H1 (cell line): ENCODE measurements at regions not wholly inside any gene's neighbourhood (a gene's known extent, or its start where the extent isn't known, plus 50 kb on each side); places are given as distances from the start of the nearest gene placed in this dataset.

Experiments used
- CTCF ChIA-PET: fragments of 300-600 bp; sonication (Branson Sonifier 250); formaldehyde crosslinking; loops from one replicate; lab custom pipeline; 2021; ENCODE audit not compliant: partially characterized antibody; lab: Charles Lee
- POLR2A ChIA-PET: fragments of 300-600 bp; sonication (Branson Sonifier 250); formaldehyde crosslinking; loops from one replicate; lab custom pipeline; 2021; ENCODE audit warnings: inconsistent platforms; ENCODE audit not compliant: partially characterized antibody; lab: Charles Lee
- DNase-seq, 2 experiments: peaks; one replicate each; pipeline versions ENCODE4 v3.0.0 to v3.0.0-alpha.2; 2010 to 2022; ENCODE audit warnings: low spot score in 2 of 2, low read depth in 1 of 2, mixed read lengths in 1 of 2
- FAIRE-seq: peaks from 2 replicates; lab custom pipeline; 2011; peaks lifted over from hg19 to GRCh38; lab: Jason Lieb, UNC
- H2AFZ ChIP-seq: 2 replicates; pipeline ENCODE4 v1.8.1; 2012; ENCODE audit warnings: low read length, inconsistent platforms
- H2AK5ac ChIP-seq: 2 replicates; pipeline ENCODE4 v1.6.1; 2013; ENCODE audit warnings: low read depth, low read length
- H2BK120ac ChIP-seq: replicated peaks from 2 replicates; pipeline ENCODE3; 2013; ENCODE audit warnings: low read depth, low read length, inconsistent platforms
- H2BK12ac ChIP-seq: 2 replicates; pipeline ENCODE4 v1.6.1; 2013; ENCODE audit warnings: low read depth, low read length
- H2BK15ac ChIP-seq: 2 replicates; pipeline ENCODE4 v1.6.1; 2013; ENCODE audit warnings: low read length
- H2BK20ac ChIP-seq: 2 replicates; pipeline ENCODE4 v1.6.1; 2013; ENCODE audit warnings: low read length
- H2BK5ac ChIP-seq: 2 replicates; pipeline ENCODE4 v1.6.1; 2013; ENCODE audit warnings: low read depth, low read length
- H3K14ac ChIP-seq: 2 replicates; pipeline ENCODE4 v1.6.1; 2013; ENCODE audit warnings: inconsistent platforms; ENCODE audit not compliant: insufficient read length
- H3K18ac ChIP-seq: 2 replicates; pipeline ENCODE4 v1.6.1; 2013; ENCODE audit warnings: low read length; ENCODE audit errors: extremely low read depth
- H3K23ac ChIP-seq: 2 replicates; pipeline ENCODE4 v1.6.1; 2013; ENCODE audit warnings: inconsistent platforms; ENCODE audit not compliant: insufficient read length
- H3K23me2 ChIP-seq: 2 replicates; pipeline ENCODE4 v1.6.1; 2013; ENCODE audit warnings: low read depth, low read length
- H3K27ac ChIP-seq: 2 replicates; pipeline ENCODE4 v1.6.1; 2011; ENCODE audit warnings: low read depth, low read length, inconsistent platforms
- H3K27me3 ChIP-seq, 4 experiments: replicated peaks in 1 of 4; 1 replicate in 1 of 4; 2 replicates in 3 of 4; pipeline versions ENCODE4 v1.6.1 to v1.8.1; 2011 to 2013; ENCODE audit warnings: low read length in 3 of 4, mild to moderate bottlenecking in 3 of 4, inconsistent platforms in 2 of 4, mixed read lengths in 2 of 4, moderate library complexity in 1 of 4; ENCODE audit not compliant: control insufficient read depth in 3 of 4, insufficient read depth in 3 of 4; ENCODE audit errors: extremely low read depth in 1 of 4
- H3K36me3 ChIP-seq, 4 experiments: 2 replicates each; pipeline versions ENCODE4 v1.6.1 to v1.8.1; 2011 to 2013; ENCODE audit warnings: mild to moderate bottlenecking in 4 of 4, low read length in 3 of 4, moderate library complexity in 2 of 4, control low read depth in 1 of 4, inconsistent platforms in 1 of 4; ENCODE audit not compliant: insufficient read depth in 4 of 4, control insufficient read depth in 2 of 4
- H3K4ac ChIP-seq: replicated peaks from 2 replicates; pipeline ENCODE3; 2013; ENCODE audit warnings: low read length, low read depth, mixed read lengths, inconsistent platforms; ENCODE audit not compliant: insufficient read length
- H3K4me1 ChIP-seq, 4 experiments: replicated peaks in 1 of 4; 1 replicate in 1 of 4; 2 replicates in 3 of 4; pipeline versions ENCODE4 v1.6.1 to v1.8.1; 2011 to 2013; ENCODE audit warnings: low read length in 3 of 4, inconsistent platforms in 2 of 4, mixed read lengths in 1 of 4; ENCODE audit not compliant: insufficient read depth in 4 of 4, control insufficient read depth in 3 of 4
- H3K4me2 ChIP-seq, 2 experiments: 2 replicates each; pipeline versions ENCODE4 v1.6.1 to v1.8.1; 2011 to 2013; ENCODE audit warnings: low read depth in 2 of 2, low read length in 2 of 2, control low read depth in 1 of 2, inconsistent platforms in 1 of 2, mild to moderate bottlenecking in 1 of 2; ENCODE audit not compliant: insufficient read depth in 1 of 2
- H3K4me3 ChIP-seq, 4 experiments: fragments of 200-600, 300-600 bp in 1 of 4; sonication (generic), shearing (Covaris generic), sonication (Bioruptor Twin) in 1 of 4; 2 replicates each; pipeline versions ENCODE4 v1.5.1 to v1.8.1; 2011 to 2016; ENCODE audit warnings: low read length in 4 of 4, low read depth in 3 of 4, control low read depth in 2 of 4, inconsistent platforms in 2 of 4, mild to moderate bottlenecking in 2 of 4, mixed read lengths in 1 of 4, moderate library complexity in 1 of 4; ENCODE audit not compliant: insufficient read depth in 2 of 4; ENCODE audit errors: extremely low read depth in 1 of 4
- H3K56ac ChIP-seq: replicated peaks from 2 replicates; pipeline ENCODE3; 2013; ENCODE audit warnings: low read depth, mild to moderate bottlenecking, mixed read lengths, low read length, inconsistent platforms; ENCODE audit not compliant: insufficient read length
- H3K79me1 ChIP-seq: 2 replicates; pipeline ENCODE4 v1.6.1; 2013; ENCODE audit warnings: low read depth, low read length, control low read depth
- H3K79me2 ChIP-seq, 2 experiments: 2 replicates each; pipeline versions ENCODE4 v1.6.1 to v1.8.1; 2012 to 2013; ENCODE audit warnings: low read length in 2 of 2, mild to moderate bottlenecking in 2 of 2, inconsistent platforms in 1 of 2; ENCODE audit not compliant: insufficient read depth in 2 of 2, control insufficient read depth in 1 of 2
- H3K9ac ChIP-seq, 4 experiments: replicated peaks in 1 of 4; 1 replicate in 1 of 4; 2 replicates in 3 of 4; pipeline versions ENCODE4 v1.6.1 to v1.8.1; 2011 to 2013; ENCODE audit warnings: low read depth in 3 of 4, low read length in 3 of 4, control low read depth in 2 of 4, mild to moderate bottlenecking in 2 of 4, moderate library complexity in 2 of 4, inconsistent platforms in 1 of 4; ENCODE audit errors: extremely low read depth in 1 of 4
- H3K9me3 ChIP-seq, 2 experiments: 2 replicates each; pipeline versions ENCODE4 v1.6.1 to v1.8.1; 2012 to 2013; ENCODE audit warnings: mild to moderate bottlenecking in 2 of 2, moderate library complexity in 2 of 2, control low read depth in 1 of 2, inconsistent platforms in 1 of 2, low read depth in 1 of 2, low read length in 1 of 2, mixed read lengths in 1 of 2; ENCODE audit not compliant: insufficient read depth in 2 of 2
- H4K20me1 ChIP-seq, 2 experiments: replicated peaks in 1 of 2; 2 replicates each; pipeline versions ENCODE3 to v1.8.1; 2011 to 2013; ENCODE audit warnings: inconsistent platforms in 2 of 2, low read length in 2 of 2, mild to moderate bottlenecking in 1 of 2; ENCODE audit not compliant: insufficient read depth in 2 of 2, control insufficient read depth in 1 of 2
- H4K5ac ChIP-seq: 2 replicates; pipeline ENCODE4 v1.6.1; 2013; ENCODE audit warnings: low read length, low read depth, mixed read lengths, inconsistent platforms; ENCODE audit not compliant: insufficient read length
- H4K8ac ChIP-seq: 2 replicates; pipeline ENCODE4 v1.8.0; 2013; ENCODE audit warnings: mild to moderate bottlenecking, moderate library complexity, low read length, inconsistent platforms; ENCODE audit not compliant: insufficient read depth; ENCODE audit errors: extremely low read depth
- H4K91ac ChIP-seq: replicated peaks from 2 replicates; pipeline ENCODE3; 2013; ENCODE audit warnings: low read length, mixed read lengths, inconsistent platforms; ENCODE audit not compliant: insufficient read length
- CEBPB ChIP-seq: IDR thresholded peaks from 2 replicates; pipeline ENCODE4 v1.6.1; 2012; ENCODE audit warnings: low read depth, low read length
- FOSL1 ChIP-seq: IDR thresholded peaks from 2 replicates; pipeline ENCODE4 v1.6.1; 2011; ENCODE audit warnings: mild to moderate bottlenecking, low read depth, low read length, moderate library complexity; ENCODE audit not compliant: insufficient read depth
- RNF2 ChIP-seq: fragments of 200-900, 300-1000 bp; sonication (generic); IDR thresholded peaks from 2 replicates; pipeline ENCODE4 v1.7.1; 2016; ENCODE audit warnings: borderline replicate concordance, low read depth, mild to moderate bottlenecking, antibody characterized with exemption, low read length; ENCODE audit not compliant: poor library complexity, severe bottlenecking; ENCODE audit errors: missing control alignments
- SIX5 ChIP-seq: IDR thresholded peaks from 2 replicates; pipeline ENCODE4 v1.6.1; 2011; ENCODE audit warnings: mild to moderate bottlenecking, low read depth, low read length
- SP1 ChIP-seq: IDR thresholded peaks from 2 replicates; pipeline ENCODE4 v1.6.1; 2011; ENCODE audit warnings: low read depth, low read length
- TBP ChIP-seq: IDR thresholded peaks from 2 replicates; pipeline ENCODE4 v1.6.1; 2011; ENCODE audit warnings: low read depth, low read length, improper control_type of control experiment
- WGBS, 2 experiments: shearing (Covaris generic) in 1 of 2; methylation state at CpG; one replicate each; pipeline versions ENCODE4 v1.1.6 to v1.1.7; 2013 to 2015; ENCODE audit warnings: low lambda C conversion rate in 2 of 2, mixed read lengths in 2 of 2, inconsistent platforms in 1 of 2, low coverage in 1 of 2, missing lambda C conversion rate in 1 of 2; ENCODE audit not compliant: insufficient replicate concordance in 2 of 2, insufficient coverage in 1 of 2, insufficient read length in 1 of 2; ENCODE audit errors: extremely low coverage in 1 of 2, missing lambda C conversion rate in 1 of 2; 5-methylcytosine and 5-hydroxymethylcytosine counted together
- TF ChIP-seq, protein P1 (sequence below): IDR thresholded peaks from 2 replicates; pipeline ENCODE4 v1.6.1; 2012; ENCODE audit warnings: low read length, inconsistent platforms

DNA sequence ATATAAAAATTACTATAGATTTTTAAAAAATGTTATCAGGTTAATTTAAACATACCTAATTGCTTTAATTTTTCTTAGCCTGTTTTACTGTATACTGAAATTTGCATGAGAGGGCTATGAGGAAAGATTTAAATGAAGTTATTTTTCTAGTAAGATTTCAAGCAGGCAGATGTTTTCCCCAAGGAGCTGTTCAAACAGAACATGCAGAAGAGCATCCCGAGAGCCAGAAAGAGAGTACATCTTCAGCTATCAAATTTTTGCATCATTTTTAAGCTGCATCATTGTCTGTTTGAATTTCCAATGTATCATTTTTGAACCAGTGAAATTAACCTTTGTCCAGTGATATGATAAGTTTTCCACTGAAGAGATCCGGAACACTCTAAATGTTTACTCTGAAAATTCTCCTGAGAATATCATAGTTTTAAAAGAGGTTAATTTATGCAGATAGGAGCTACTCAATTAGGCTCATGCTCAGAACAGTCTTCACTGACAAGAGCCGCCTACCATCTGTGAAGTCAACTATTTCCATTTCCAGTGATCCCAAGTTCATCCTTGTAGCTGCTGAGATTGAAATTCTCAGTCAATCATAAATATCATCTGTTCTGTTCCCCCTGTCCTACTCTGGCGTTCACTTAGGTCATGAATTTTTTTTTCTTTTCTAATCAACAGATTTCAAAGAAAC lies 467.7 kb upstream of the NBEA start:
- no peak for FAIRE-seq
- no peaks in the 10 kb centered on the region for H3K23me2 ChIP-seq
- H2BK20ac ChIP-seq, result no peak overlapping the region
- no peak overlapping the region for H2BK15ac ChIP-seq
- ChIA-PET POLR2A (no interaction called here), CTCF (no interaction called here)
- H3K36me3 ChIP-seq, result no peaks in the 10 kb centered on the region
- no peaks in the 10 kb centered on the region for H3K4me1 ChIP-seq
- H3K27me3 ChIP-seq, result peaks cover 0 to 1% (median 0%) of the 10 kb centered on the region in 4 experiments; a peak in 1 of 7 replicates
- no peak overlapping the region for H3K23ac ChIP-seq
- no peaks in the 10 kb centered on the region for H4K20me1 ChIP-seq
- no peak overlapping the region for H3K18ac ChIP-seq
- no peak overlapping the region for H3K14ac ChIP-seq
- no peak overlapping the region for H4K91ac ChIP-seq
- no peak overlapping the region for H2AK5ac ChIP-seq
- H3K79me1 ChIP-seq, result no peaks in the 10 kb centered on the region
- 91% methylated on average over 4 of the region's 4 CpGs; no CpG with 5 or more reads in 1 of the 2 experiments for WGBS, 2 experiments
- H3K27ac ChIP-seq, result no peak overlapping the region
- no peak overlapping the region for H3K56ac ChIP-seq
- H3K9me3 ChIP-seq, result no peaks in the 10 kb centered on the region
- no peak overlapping the region for H3K4ac ChIP-seq
- no peak overlapping the region for H2BK12ac ChIP-seq
- no peak overlapping the region for H3K4me2 ChIP-seq
- DNase-seq, result no peak
- no peak overlapping the region for H4K5ac ChIP-seq
- no peak overlapping the region for H3K4me3 ChIP-seq
- H3K9ac ChIP-seq, result no peak overlapping the region
- no peak overlapping the region for H4K8ac ChIP-seq
- H3K79me2 ChIP-seq, result no peaks in the 10 kb centered on the region
- no peak overlapping the region for H2BK5ac ChIP-seq
- no peak overlapping the region for H2BK120ac ChIP-seq
- H2AFZ ChIP-seq, result no peak overlapping the region
- TF ChIP-seq CEBPB (no peak), RNF2 (no peak), FOSL1 (no peak), TBP (no peak), SP1 (no peak), SIX5 (no peak)
- TF ChIP-seq, protein P1, sequence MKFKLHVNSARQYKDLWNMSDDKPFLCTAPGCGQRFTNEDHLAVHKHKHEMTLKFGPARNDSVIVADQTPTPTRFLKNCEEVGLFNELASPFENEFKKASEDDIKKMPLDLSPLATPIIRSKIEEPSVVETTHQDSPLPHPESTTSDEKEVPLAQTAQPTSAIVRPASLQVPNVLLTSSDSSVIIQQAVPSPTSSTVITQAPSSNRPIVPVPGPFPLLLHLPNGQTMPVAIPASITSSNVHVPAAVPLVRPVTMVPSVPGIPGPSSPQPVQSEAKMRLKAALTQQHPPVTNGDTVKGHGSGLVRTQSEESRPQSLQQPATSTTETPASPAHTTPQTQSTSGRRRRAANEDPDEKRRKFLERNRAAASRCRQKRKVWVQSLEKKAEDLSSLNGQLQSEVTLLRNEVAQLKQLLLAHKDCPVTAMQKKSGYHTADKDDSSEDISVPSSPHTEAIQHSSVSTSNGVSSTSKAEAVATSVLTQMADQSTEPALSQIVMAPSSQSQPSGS, result no peak
